H1 (cell line): ENCODE measurements at regions not wholly inside any gene's neighbourhood (a gene's known extent, or its start where the extent isn't known, plus 50 kb on each side); places are given as distances from the start of the nearest gene placed in this dataset.

Experiments used
- CTCF ChIA-PET: fragments of 300-600 bp; sonication (Branson Sonifier 250); formaldehyde crosslinking; loops from one replicate; lab custom pipeline; 2021; ENCODE audit not compliant: partially characterized antibody; lab: Charles Lee
- POLR2A ChIA-PET: fragments of 300-600 bp; sonication (Branson Sonifier 250); formaldehyde crosslinking; loops from one replicate; lab custom pipeline; 2021; ENCODE audit warnings: inconsistent platforms; ENCODE audit not compliant: partially characterized antibody; lab: Charles Lee
- DNase-seq, 2 experiments: peaks; one replicate each; pipeline versions ENCODE4 v3.0.0 to v3.0.0-alpha.2; 2010 to 2022; ENCODE audit warnings: low spot score in 2 of 2, low read depth in 1 of 2, mixed read lengths in 1 of 2
- FAIRE-seq: peaks from 2 replicates; lab custom pipeline; 2011; peaks lifted over from hg19 to GRCh38; lab: Jason Lieb, UNC
- H2AFZ ChIP-seq: 2 replicates; pipeline ENCODE4 v1.8.1; 2012; ENCODE audit warnings: low read length, inconsistent platforms
- H2AK5ac ChIP-seq: 2 replicates; pipeline ENCODE4 v1.6.1; 2013; ENCODE audit warnings: low read depth, low read length
- H2BK120ac ChIP-seq: replicated peaks from 2 replicates; pipeline ENCODE3; 2013; ENCODE audit warnings: low read depth, low read length, inconsistent platforms
- H2BK12ac ChIP-seq: 2 replicates; pipeline ENCODE4 v1.6.1; 2013; ENCODE audit warnings: low read depth, low read length
- H2BK15ac ChIP-seq: 2 replicates; pipeline ENCODE4 v1.6.1; 2013; ENCODE audit warnings: low read length
- H2BK20ac ChIP-seq: 2 replicates; pipeline ENCODE4 v1.6.1; 2013; ENCODE audit warnings: low read length
- H2BK5ac ChIP-seq: 2 replicates; pipeline ENCODE4 v1.6.1; 2013; ENCODE audit warnings: low read depth, low read length
- H3K14ac ChIP-seq: 2 replicates; pipeline ENCODE4 v1.6.1; 2013; ENCODE audit warnings: inconsistent platforms; ENCODE audit not compliant: insufficient read length
- H3K18ac ChIP-seq: 2 replicates; pipeline ENCODE4 v1.6.1; 2013; ENCODE audit warnings: low read length; ENCODE audit errors: extremely low read depth
- H3K23ac ChIP-seq: 2 replicates; pipeline ENCODE4 v1.6.1; 2013; ENCODE audit warnings: inconsistent platforms; ENCODE audit not compliant: insufficient read length
- H3K23me2 ChIP-seq: 2 replicates; pipeline ENCODE4 v1.6.1; 2013; ENCODE audit warnings: low read depth, low read length
- H3K27ac ChIP-seq: 2 replicates; pipeline ENCODE4 v1.6.1; 2011; ENCODE audit warnings: low read depth, low read length, inconsistent platforms
- H3K27me3 ChIP-seq, 4 experiments: replicated peaks in 1 of 4; 1 replicate in 1 of 4; 2 replicates in 3 of 4; pipeline versions ENCODE4 v1.6.1 to v1.8.1; 2011 to 2013; ENCODE audit warnings: low read length in 3 of 4, mild to moderate bottlenecking in 3 of 4, inconsistent platforms in 2 of 4, mixed read lengths in 2 of 4, moderate library complexity in 1 of 4; ENCODE audit not compliant: control insufficient read depth in 3 of 4, insufficient read depth in 3 of 4; ENCODE audit errors: extremely low read depth in 1 of 4
- H3K36me3 ChIP-seq, 4 experiments: 2 replicates each; pipeline versions ENCODE4 v1.6.1 to v1.8.1; 2011 to 2013; ENCODE audit warnings: mild to moderate bottlenecking in 4 of 4, low read length in 3 of 4, moderate library complexity in 2 of 4, control low read depth in 1 of 4, inconsistent platforms in 1 of 4; ENCODE audit not compliant: insufficient read depth in 4 of 4, control insufficient read depth in 2 of 4
- H3K4ac ChIP-seq: replicated peaks from 2 replicates; pipeline ENCODE3; 2013; ENCODE audit warnings: low read length, low read depth, mixed read lengths, inconsistent platforms; ENCODE audit not compliant: insufficient read length
- H3K4me1 ChIP-seq, 4 experiments: replicated peaks in 1 of 4; 1 replicate in 1 of 4; 2 replicates in 3 of 4; pipeline versions ENCODE4 v1.6.1 to v1.8.1; 2011 to 2013; ENCODE audit warnings: low read length in 3 of 4, inconsistent platforms in 2 of 4, mixed read lengths in 1 of 4; ENCODE audit not compliant: insufficient read depth in 4 of 4, control insufficient read depth in 3 of 4
- H3K4me2 ChIP-seq, 2 experiments: 2 replicates each; pipeline versions ENCODE4 v1.6.1 to v1.8.1; 2011 to 2013; ENCODE audit warnings: low read depth in 2 of 2, low read length in 2 of 2, control low read depth in 1 of 2, inconsistent platforms in 1 of 2, mild to moderate bottlenecking in 1 of 2; ENCODE audit not compliant: insufficient read depth in 1 of 2
- H3K4me3 ChIP-seq, 4 experiments: fragments of 200-600, 300-600 bp in 1 of 4; sonication (generic), shearing (Covaris generic), sonication (Bioruptor Twin) in 1 of 4; 2 replicates each; pipeline versions ENCODE4 v1.5.1 to v1.8.1; 2011 to 2016; ENCODE audit warnings: low read length in 4 of 4, low read depth in 3 of 4, control low read depth in 2 of 4, inconsistent platforms in 2 of 4, mild to moderate bottlenecking in 2 of 4, mixed read lengths in 1 of 4, moderate library complexity in 1 of 4; ENCODE audit not compliant: insufficient read depth in 2 of 4; ENCODE audit errors: extremely low read depth in 1 of 4
- H3K56ac ChIP-seq: replicated peaks from 2 replicates; pipeline ENCODE3; 2013; ENCODE audit warnings: low read depth, mild to moderate bottlenecking, mixed read lengths, low read length, inconsistent platforms; ENCODE audit not compliant: insufficient read length
- H3K79me1 ChIP-seq: 2 replicates; pipeline ENCODE4 v1.6.1; 2013; ENCODE audit warnings: low read depth, low read length, control low read depth
- H3K79me2 ChIP-seq, 2 experiments: 2 replicates each; pipeline versions ENCODE4 v1.6.1 to v1.8.1; 2012 to 2013; ENCODE audit warnings: low read length in 2 of 2, mild to moderate bottlenecking in 2 of 2, inconsistent platforms in 1 of 2; ENCODE audit not compliant: insufficient read depth in 2 of 2, control insufficient read depth in 1 of 2
- H3K9ac ChIP-seq, 4 experiments: replicated peaks in 1 of 4; 1 replicate in 1 of 4; 2 replicates in 3 of 4; pipeline versions ENCODE4 v1.6.1 to v1.8.1; 2011 to 2013; ENCODE audit warnings: low read depth in 3 of 4, low read length in 3 of 4, control low read depth in 2 of 4, mild to moderate bottlenecking in 2 of 4, moderate library complexity in 2 of 4, inconsistent platforms in 1 of 4; ENCODE audit errors: extremely low read depth in 1 of 4
- H3K9me3 ChIP-seq, 2 experiments: 2 replicates each; pipeline versions ENCODE4 v1.6.1 to v1.8.1; 2012 to 2013; ENCODE audit warnings: mild to moderate bottlenecking in 2 of 2, moderate library complexity in 2 of 2, control low read depth in 1 of 2, inconsistent platforms in 1 of 2, low read depth in 1 of 2, low read length in 1 of 2, mixed read lengths in 1 of 2; ENCODE audit not compliant: insufficient read depth in 2 of 2
- H4K20me1 ChIP-seq, 2 experiments: replicated peaks in 1 of 2; 2 replicates each; pipeline versions ENCODE3 to v1.8.1; 2011 to 2013; ENCODE audit warnings: inconsistent platforms in 2 of 2, low read length in 2 of 2, mild to moderate bottlenecking in 1 of 2; ENCODE audit not compliant: insufficient read depth in 2 of 2, control insufficient read depth in 1 of 2
- H4K5ac ChIP-seq: 2 replicates; pipeline ENCODE4 v1.6.1; 2013; ENCODE audit warnings: low read length, low read depth, mixed read lengths, inconsistent platforms; ENCODE audit not compliant: insufficient read length
- H4K8ac ChIP-seq: 2 replicates; pipeline ENCODE4 v1.8.0; 2013; ENCODE audit warnings: mild to moderate bottlenecking, moderate library complexity, low read length, inconsistent platforms; ENCODE audit not compliant: insufficient read depth; ENCODE audit errors: extremely low read depth
- H4K91ac ChIP-seq: replicated peaks from 2 replicates; pipeline ENCODE3; 2013; ENCODE audit warnings: low read length, mixed read lengths, inconsistent platforms; ENCODE audit not compliant: insufficient read length
- BACH1 ChIP-seq: IDR thresholded peaks from 2 replicates; pipeline ENCODE4 v1.6.1; 2012; ENCODE audit warnings: low read length, improper control_type of control experiment
- FOSL1 ChIP-seq: IDR thresholded peaks from 2 replicates; pipeline ENCODE4 v1.6.1; 2011; ENCODE audit warnings: mild to moderate bottlenecking, low read depth, low read length, moderate library complexity; ENCODE audit not compliant: insufficient read depth
- JUN ChIP-seq: IDR thresholded peaks from 2 replicates; pipeline ENCODE4 v1.6.1; 2011; ENCODE audit warnings: low read depth, mild to moderate bottlenecking, improper control_type of control experiment, low read length
- KDM5A ChIP-seq: fragments of 200-600 bp; IDR thresholded peaks from 2 replicates; pipeline ENCODE4 v1.7.1; 2012; ENCODE audit warnings: mild to moderate bottlenecking, low read length, inconsistent platforms, mixed read lengths
- NRF1 ChIP-seq: IDR thresholded peaks from 2 replicates; pipeline ENCODE4 v1.6.1; 2011; ENCODE audit warnings: mild to moderate bottlenecking, low read depth, low read length, improper control_type of control experiment
- POLR2A ChIP-seq, 2 experiments: IDR thresholded peaks; 1 replicate in 1 of 2; 2 replicates in 1 of 2; pipeline ENCODE4 v1.6.1; 2011; ENCODE audit warnings: low read depth in 2 of 2, low read length in 2 of 2, mild to moderate bottlenecking in 2 of 2; ENCODE audit errors: control extremely low read depth in 1 of 2
- POLR2AphosphoS5 ChIP-seq: IDR thresholded peaks from 2 replicates; pipeline ENCODE4 v1.6.1; 2011; ENCODE audit warnings: low read depth, low read length
- SIN3A ChIP-seq, 2 experiments: IDR thresholded peaks in 1 of 2; conservative IDR thresholded peaks in 1 of 2; 2 replicates each; pipeline ENCODE4 v1.6.1; 2011 to 2012; ENCODE audit warnings: low read length in 2 of 2, improper control_type of control experiment in 1 of 2, low read depth in 1 of 2, mild to moderate bottlenecking in 1 of 2
- SP1 ChIP-seq: IDR thresholded peaks from 2 replicates; pipeline ENCODE4 v1.6.1; 2011; ENCODE audit warnings: low read depth, low read length
- SP2 ChIP-seq: IDR thresholded peaks from 2 replicates; pipeline ENCODE4 v1.6.1; 2012; ENCODE audit warnings: mild to moderate bottlenecking, low read length, inconsistent platforms
- TAF7 ChIP-seq: optimal IDR thresholded peaks from 2 replicates; pipeline ENCODE3; 2011; ENCODE audit warnings: low read depth, mild to moderate bottlenecking, inconsistent platforms, low read length, moderate library complexity, borderline replicate concordance
- TCF12 ChIP-seq: IDR thresholded peaks from 2 replicates; pipeline ENCODE4 v1.6.1; 2011; ENCODE audit warnings: low read depth, mild to moderate bottlenecking, low read length
- TEAD4 ChIP-seq: IDR thresholded peaks from 2 replicates; pipeline ENCODE4 v1.6.1; 2012; ENCODE audit warnings: low read depth, low read length, inconsistent platforms, mixed read lengths
- WGBS, 2 experiments: shearing (Covaris generic) in 1 of 2; methylation state at CpG; one replicate each; pipeline versions ENCODE4 v1.1.6 to v1.1.7; 2013 to 2015; ENCODE audit warnings: low lambda C conversion rate in 2 of 2, mixed read lengths in 2 of 2, inconsistent platforms in 1 of 2, low coverage in 1 of 2, missing lambda C conversion rate in 1 of 2; ENCODE audit not compliant: insufficient replicate concordance in 2 of 2, insufficient coverage in 1 of 2, insufficient read length in 1 of 2; ENCODE audit errors: extremely low coverage in 1 of 2, missing lambda C conversion rate in 1 of 2; 5-methylcytosine and 5-hydroxymethylcytosine counted together
- TF ChIP-seq, protein P1 (sequence below): IDR thresholded peaks from 2 replicates; pipeline ENCODE4 v1.6.1; 2011; ENCODE audit warnings: low read length, improper control_type of control experiment
- TF ChIP-seq, protein P2 (sequence below): IDR thresholded peaks from 2 replicates; pipeline ENCODE4 v1.6.1; 2012; ENCODE audit warnings: inconsistent platforms

DNA sequence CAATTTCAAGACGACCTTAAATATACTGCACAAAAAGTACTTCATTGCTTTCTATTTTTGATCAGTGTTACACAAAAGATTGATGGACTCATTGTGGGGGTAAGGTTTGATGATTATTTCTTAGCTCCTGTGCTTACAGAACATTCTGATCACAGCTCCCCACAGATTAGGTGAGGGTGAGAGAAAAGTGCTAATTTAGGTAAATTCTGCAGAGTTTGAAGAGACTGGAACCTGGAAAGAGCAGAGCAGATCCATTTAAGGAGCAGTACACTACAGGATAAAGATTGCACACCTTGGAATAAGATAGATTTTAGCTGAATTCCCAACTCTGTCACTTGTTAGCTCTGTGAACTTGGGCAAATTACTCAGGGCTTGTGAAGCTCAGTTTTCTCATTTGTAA is 291.9 kb upstream of the CDH7 start:
- Histone ChIP-seq H2BK20ac (no peak overlapping the region), H2BK120ac (no peak overlapping the region), H4K20me1 (no peaks in the 10 kb centered on the region), H2BK12ac (no peak overlapping the region), H3K18ac (no peak overlapping the region), H2AFZ (no peak overlapping the region), H3K23me2 (peaks cover 1% of the 10 kb centered on the region; the same call in 1 of the 2 replicates), H3K79me2 (no peaks in the 10 kb centered on the region), H3K9me3 (no peaks in the 10 kb centered on the region), H3K4me3 (no peak overlapping the region), H3K36me3 (no peaks in the 10 kb centered on the region), H3K27me3 (no peaks in the 10 kb centered on the region), H3K23ac (no peak overlapping the region), H4K8ac (no peak overlapping the region), H3K79me1 (no peaks in the 10 kb centered on the region), H2BK5ac (no peak overlapping the region), H3K14ac (no peak overlapping the region), H3K4me1 (peaks cover 0 to 3% (median 0%) of the 10 kb centered on the region in 4 experiments; a peak in 2 of 7 replicates), H3K4me2 (no peak overlapping the region), H3K9ac (no peak overlapping the region), H3K27ac (no peak overlapping the region), H2AK5ac (no peak overlapping the region), H3K4ac (no peak overlapping the region), H4K5ac (no peak overlapping the region)
- FAIRE-seq (no peak), DNase-seq (no peak)
- ChIA-PET CTCF (interaction anchor here (0.8 to 1.2 kb wide), 3 partner anchors 10 to 202 kb away, joined by 3 read pairs; no protein-coding TSS in a partner anchor), POLR2A (no interaction called here)
- WGBS, 2 experiments = 93% methylated on average over 1 of the region's 1 CpG; no CpG with 5 or more reads in 1 of the 2 experiments
- TF ChIP-seq TAF7 (no peak), FOSL1 (no peak), TEAD4 (no peak), BACH1 (no peak), SP1 (no peak), JUN (no peak), TCF12 (no peak), SP2 (no peak), POLR2A (IDR thresholded peaks at IDR 0.05; ENCODE audit: control extremely low read depth in 1 of 2, low read depth in 2 of 2, low read length in 2 of 2) (no peak), SIN3A (conservative IDR thresholded peaks at IDR 0.05 in 1 of 2, IDR thresholded peaks at IDR 0.05 in 1 of 2; ENCODE audit: low read depth in 1 of 2, low read length in 2 of 2) (no peak), KDM5A (no peak), POLR2AphosphoS5 (no peak), NRF1 (no peak)
- TF ChIP-seq, protein P1, sequence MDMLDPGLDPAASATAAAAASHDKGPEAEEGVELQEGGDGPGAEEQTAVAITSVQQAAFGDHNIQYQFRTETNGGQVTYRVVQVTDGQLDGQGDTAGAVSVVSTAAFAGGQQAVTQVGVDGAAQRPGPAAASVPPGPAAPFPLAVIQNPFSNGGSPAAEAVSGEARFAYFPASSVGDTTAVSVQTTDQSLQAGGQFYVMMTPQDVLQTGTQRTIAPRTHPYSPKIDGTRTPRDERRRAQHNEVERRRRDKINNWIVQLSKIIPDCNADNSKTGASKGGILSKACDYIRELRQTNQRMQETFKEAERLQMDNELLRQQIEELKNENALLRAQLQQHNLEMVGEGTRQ = no peak
- TF ChIP-seq, protein P2, sequence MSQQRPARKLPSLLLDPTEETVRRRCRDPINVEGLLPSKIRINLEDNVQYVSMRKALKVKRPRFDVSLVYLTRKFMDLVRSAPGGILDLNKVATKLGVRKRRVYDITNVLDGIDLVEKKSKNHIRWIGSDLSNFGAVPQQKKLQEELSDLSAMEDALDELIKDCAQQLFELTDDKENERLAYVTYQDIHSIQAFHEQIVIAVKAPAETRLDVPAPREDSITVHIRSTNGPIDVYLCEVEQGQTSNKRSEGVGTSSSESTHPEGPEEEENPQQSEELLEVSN = no peak
- TF ChIP-seq, all 59 proteins: peak for 0
- H2BK15ac ChIP-seq = no peak overlapping the region
- no peak overlapping the region for H3K56ac ChIP-seq
- no peak overlapping the region for H4K91ac ChIP-seq
